ENCODE measurements at regions not wholly inside any gene's neighbourhood (a gene's known extent, or its start where the extent isn't known, plus 50 kb on each side); places are given as distances from the start of the nearest gene placed in this dataset.

DNA sequence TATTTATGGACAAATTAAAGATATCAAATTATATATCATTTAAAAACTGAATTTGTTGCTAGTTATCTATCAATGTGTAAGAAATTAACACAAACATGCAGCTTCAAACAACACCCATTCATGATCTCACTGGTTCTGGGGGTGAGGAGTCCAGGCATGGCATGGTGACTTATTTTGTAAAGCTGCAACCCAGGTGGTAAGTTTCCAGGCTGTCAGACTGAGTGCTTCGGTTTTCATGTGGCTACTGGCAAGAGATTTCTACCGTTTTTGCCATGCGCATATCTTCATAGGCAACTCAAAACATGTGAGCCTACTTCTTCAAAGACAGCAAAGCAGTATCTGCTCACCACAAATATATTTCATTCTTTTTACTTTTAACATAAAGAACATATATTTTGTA lies 364.3 kb upstream of the BCHE start:
- Mint-ChIP-seq H3K4me1 (no peaks in the 10 kb centered on the region), H3K9me3 (peaks cover 2 to 26% (median 8%) of the 10 kb centered on the region in 6 donors), H3K27ac (no peak overlapping the region), H3K4me3 (no peak overlapping the region), H3K36me3 (no peaks in the 10 kb centered on the region), H3K27me3 (ENCODE audit: low read depth in 3 of 3) (peaks cover 0 to 3% (median 0%) of the 10 kb centered on the region in 3 donors)
- no peak for DNase-seq

DNA sequence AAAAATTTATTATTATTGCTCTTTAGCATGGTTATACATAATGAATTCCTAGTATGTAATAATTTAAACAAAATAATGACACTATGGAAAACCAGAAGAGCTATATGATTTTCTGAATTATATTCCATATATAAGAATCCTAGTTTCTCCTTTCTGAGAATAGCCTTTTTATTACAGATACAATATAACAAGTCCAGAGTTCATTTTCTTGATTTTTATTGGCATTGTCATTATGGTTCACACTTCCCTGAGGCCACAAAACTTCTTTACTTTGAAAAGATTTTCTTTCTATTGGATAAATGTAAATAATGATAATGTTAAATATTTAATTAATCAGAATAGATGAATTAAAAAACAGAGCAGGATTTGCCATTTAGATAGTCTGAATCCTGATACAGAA lies 362.3 kb upstream of the BCHE start:
- Mint-ChIP-seq H3K4me1 (no peaks in the 10 kb centered on the region), H3K27ac (no peak overlapping the region), H3K36me3 (no peaks in the 10 kb centered on the region), H3K27me3 (ENCODE audit: low read depth in 3 of 3) (peaks cover 0 to 3% (median 0%) of the 10 kb centered on the region in 3 donors), H3K9me3 (peaks cover 3 to 28% (median 13%) of the 10 kb centered on the region in 6 donors), H3K4me3 (no peak overlapping the region)
- DNase-seq, result no peak

DNA sequence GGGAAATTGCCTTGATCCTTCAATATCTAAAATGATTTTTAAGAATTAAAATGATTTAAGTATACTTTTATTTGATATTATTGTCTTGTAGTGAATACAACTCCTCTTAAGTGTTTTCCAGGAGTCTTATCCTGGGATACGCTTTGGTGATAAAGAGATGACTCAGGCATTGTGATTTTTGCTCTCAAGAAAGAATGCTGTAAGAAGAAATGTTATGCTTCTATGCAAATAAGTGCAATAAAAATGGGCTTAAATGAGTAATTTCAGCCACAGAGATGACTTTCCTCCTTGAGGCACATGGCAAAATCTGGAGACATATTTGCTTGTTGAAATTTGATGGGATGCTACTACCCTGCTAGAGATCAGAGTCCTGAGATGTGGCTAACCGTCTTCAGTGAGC lies 358.6 kb upstream of the BCHE start:
- Mint-ChIP-seq H3K9me3 (peaks cover 5 to 38% (median 22%) of the 10 kb centered on the region in 6 donors), H3K27me3 (ENCODE audit: low read depth in 3 of 3) (no peaks in the 10 kb centered on the region), H3K36me3 (no peaks in the 10 kb centered on the region), H3K4me3 (no peak overlapping the region), H3K27ac (no peak overlapping the region), H3K4me1 (no peaks in the 10 kb centered on the region)
- DNase-seq, result no peak

DNA sequence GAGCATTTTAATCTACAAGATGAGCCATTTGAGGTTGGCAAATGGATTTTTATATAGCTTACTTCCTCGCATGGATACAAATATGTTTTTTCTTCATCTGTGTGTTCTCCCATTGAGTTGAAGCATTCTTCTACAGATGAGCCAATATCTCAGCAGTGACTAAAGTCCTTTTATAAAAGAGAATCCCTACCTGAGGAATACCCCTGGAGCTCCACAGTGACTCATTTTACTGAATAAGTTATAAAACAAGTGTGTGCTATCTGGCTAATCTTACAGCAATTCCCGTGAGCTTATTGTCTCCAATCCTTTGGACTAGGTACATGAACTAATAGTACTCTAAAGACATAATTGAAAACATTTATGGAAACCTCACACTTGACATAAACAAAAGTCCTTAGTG lies 354.2 kb upstream of the BCHE start:
- Mint-ChIP-seq H3K27me3 (ENCODE audit: low read depth in 3 of 3) (no peaks in the 10 kb centered on the region), H3K4me1 (no peaks in the 10 kb centered on the region), H3K4me3 (no peak overlapping the region), H3K36me3 (no peaks in the 10 kb centered on the region), H3K27ac (no peak overlapping the region), H3K9me3 (peaks cover 12 to 60% (median 38%) of the 10 kb centered on the region in 6 donors)
- DNase-seq, result no peak

DNA sequence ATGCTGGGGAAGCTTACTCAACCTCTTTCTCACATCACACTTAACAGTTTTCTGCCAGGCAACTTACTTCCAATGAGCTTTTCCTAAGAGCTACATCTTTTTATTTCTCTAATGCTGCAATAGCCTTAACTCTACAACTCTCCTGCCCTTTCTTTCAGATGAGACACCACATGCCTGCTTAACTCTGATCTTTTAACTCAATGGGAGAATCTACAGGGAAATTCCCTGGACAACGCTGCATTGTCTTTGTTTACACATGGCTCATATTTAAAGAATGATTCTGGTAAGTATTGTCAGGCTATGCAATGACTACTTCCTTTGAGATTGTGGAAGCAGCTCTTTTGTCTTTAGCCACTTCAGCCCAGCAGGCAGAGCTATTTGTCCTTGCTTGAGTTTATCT lies 353.1 kb upstream of the BCHE start:
- Mint-ChIP-seq H3K4me3 (no peak overlapping the region), H3K9me3 (peaks cover 12 to 69% (median 39%) of the 10 kb centered on the region in 6 donors), H3K27ac (no peak overlapping the region), H3K4me1 (no peaks in the 10 kb centered on the region), H3K36me3 (no peaks in the 10 kb centered on the region), H3K27me3 (ENCODE audit: low read depth in 3 of 3) (peaks cover 0 to 1% (median 0%) of the 10 kb centered on the region in 3 donors)
- DNase-seq, result no peak

DNA sequence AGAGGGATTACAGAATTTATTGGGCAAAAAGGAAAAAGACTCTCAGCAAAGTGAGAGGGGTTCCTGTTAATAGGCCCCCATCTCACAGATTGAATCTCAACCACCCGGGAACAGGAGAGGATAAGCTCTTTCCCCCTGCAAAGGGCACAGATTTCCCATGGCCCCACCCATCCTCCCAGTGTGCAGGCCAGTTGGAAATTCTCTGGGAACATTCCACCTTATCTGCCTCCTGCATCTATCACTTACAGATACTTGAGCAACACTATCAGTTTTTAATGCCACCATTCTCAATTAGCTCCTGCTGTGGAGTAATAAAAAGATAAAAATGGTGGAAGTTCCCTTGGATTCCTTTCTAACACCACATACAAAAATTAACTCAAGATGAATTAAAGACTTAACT lies 350.0 kb upstream of the BCHE start:
- H3K4me3 Mint-ChIP-seq, result no peak overlapping the region
- no peak overlapping the region for H3K27ac Mint-ChIP-seq
- no peaks in the 10 kb centered on the region for H3K36me3 Mint-ChIP-seq
- peaks cover 7 to 62% (median 40%) of the 10 kb centered on the region in 6 donors for H3K9me3 Mint-ChIP-seq
- H3K27me3 Mint-ChIP-seq (ENCODE audit: low read depth in 3 of 3), result peaks cover 0 to 1% (median 0%) of the 10 kb centered on the region in 3 donors
- no peak for DNase-seq
- H3K4me1 Mint-ChIP-seq, result no peaks in the 10 kb centered on the region

DNA sequence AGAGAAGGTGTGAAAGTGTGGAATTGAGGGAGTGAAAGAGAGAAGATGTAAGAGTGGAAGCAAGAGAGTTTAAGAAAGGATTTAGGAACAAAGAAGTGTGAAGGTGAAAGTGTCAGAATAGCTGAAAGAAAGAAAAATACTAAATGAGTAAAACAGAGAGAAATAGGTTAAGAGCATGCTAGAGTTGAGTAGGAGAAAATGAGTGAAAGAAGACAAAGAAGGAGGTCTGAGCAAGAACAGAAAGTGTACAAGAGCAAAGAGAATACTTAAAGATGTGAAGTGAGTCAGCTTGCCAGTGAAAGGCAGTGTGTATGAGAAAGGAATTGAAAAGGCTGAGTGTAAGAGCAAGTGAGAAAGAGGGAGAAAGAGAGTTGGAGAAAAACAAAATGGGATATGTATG lies 348.8 kb upstream of the BCHE start:
- H3K27me3 Mint-ChIP-seq (ENCODE audit: low read depth in 3 of 3), result peaks cover 0 to 1% (median 0%) of the 10 kb centered on the region in 3 donors

DNA sequence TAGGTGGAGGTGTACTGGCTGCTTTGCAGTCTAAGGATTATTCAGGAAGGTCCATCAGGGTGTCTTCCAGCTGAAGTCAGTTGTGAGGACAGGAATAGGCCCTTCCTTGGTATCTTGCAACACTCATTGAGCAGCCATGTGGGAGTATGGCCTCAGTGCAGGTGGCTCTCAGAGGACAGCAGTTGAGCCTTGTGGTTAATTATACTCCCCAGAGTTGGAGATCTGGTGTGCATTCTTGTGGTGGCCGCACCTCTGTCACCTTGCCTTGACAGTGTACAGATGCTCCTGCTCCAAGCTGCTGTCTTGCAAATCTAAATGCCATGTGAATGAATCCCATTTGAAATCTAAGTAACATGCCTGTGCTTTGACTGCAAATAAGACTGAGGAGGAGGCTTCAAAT lies 339.9 kb upstream of the BCHE start:
- no peak for DNase-seq
- H3K27me3 Mint-ChIP-seq (ENCODE audit: low read depth in 3 of 3), result peaks cover 0 to 3% (median 0%) of the 10 kb centered on the region in 3 donors
- peaks cover 10 to 53% (median 20%) of the 10 kb centered on the region in 6 donors for H3K9me3 Mint-ChIP-seq
- no peak overlapping the region for H3K4me3 Mint-ChIP-seq
- no peak overlapping the region for H3K27ac Mint-ChIP-seq
- peaks cover 0 to 3% (median 0%) of the 10 kb centered on the region in 3 donors for H3K36me3 Mint-ChIP-seq
- H3K4me1 Mint-ChIP-seq, result no peaks in the 10 kb centered on the region

More for the DNA sequence above, 348.8 kb upstream of the BCHE start:
- no peak overlapping the region for H3K4me3 Mint-ChIP-seq
- H3K9me3 Mint-ChIP-seq, result peaks cover 7 to 63% (median 39%) of the 10 kb centered on the region in 6 donors
- H3K36me3 Mint-ChIP-seq, result no peaks in the 10 kb centered on the region
- DNase-seq, result no peak
- H3K27ac Mint-ChIP-seq, result no peak overlapping the region
- no peaks in the 10 kb centered on the region for H3K4me1 Mint-ChIP-seq

DNA sequence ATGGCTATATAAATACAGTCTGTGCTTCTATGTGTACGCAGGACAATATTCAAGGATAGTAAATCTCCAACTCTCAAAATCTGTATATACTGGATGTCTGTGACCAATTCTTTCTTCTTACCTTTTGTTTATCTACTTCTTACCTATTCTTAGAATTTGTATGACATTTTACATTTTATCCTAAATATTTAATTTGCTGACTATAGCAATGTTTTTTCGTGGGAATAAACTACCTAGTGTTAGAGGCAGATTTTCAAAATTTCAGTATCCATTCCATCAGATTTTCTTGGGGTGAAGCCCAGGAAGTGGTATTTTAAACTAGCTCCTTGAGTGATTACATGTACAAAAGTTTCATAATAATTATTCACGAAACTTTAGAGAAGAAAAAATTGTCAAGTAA lies 334.5 kb upstream of the BCHE start:
- Mint-ChIP-seq H3K27ac (no peak overlapping the region), H3K27me3 (ENCODE audit: low read depth in 3 of 3) (peaks cover 0 to 3% (median 0%) of the 10 kb centered on the region in 3 donors), H3K4me1 (no peaks in the 10 kb centered on the region), H3K36me3 (peaks cover 0 to 1% (median 0%) of the 10 kb centered on the region in 3 donors), H3K9me3 (peaks cover 10 to 53% (median 23%) of the 10 kb centered on the region in 6 donors), H3K4me3 (no peak overlapping the region)
- DNase-seq, result no peak

DNA sequence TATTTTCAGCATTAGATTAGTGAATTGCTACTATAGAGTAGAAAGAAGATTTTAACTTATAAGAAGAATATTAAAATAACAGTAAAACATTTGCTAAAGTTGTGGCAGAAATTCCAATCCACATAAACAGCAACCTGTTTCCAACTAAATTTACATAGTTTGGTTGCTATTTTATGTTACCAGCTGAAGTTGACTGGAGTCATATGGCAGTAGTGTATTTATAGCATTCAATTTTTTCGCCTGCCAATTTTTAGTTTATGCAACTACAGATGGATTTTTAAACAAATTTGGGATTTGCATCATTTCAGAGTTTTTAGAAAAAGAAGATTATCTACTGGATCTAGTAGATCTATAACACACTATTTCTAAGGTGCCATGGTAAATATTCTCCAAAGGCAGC lies 332.5 kb upstream of the BCHE start:
- no peaks in the 10 kb centered on the region for H3K36me3 Mint-ChIP-seq
- H3K9me3 Mint-ChIP-seq, result peaks cover 9 to 58% (median 26%) of the 10 kb centered on the region in 6 donors
- H3K27ac Mint-ChIP-seq, result no peak overlapping the region
- DNase-seq, result no peak
- H3K4me3 Mint-ChIP-seq, result no peak overlapping the region
- peaks cover 0 to 1% (median 0%) of the 10 kb centered on the region in 3 donors for H3K27me3 Mint-ChIP-seq (ENCODE audit: low read depth in 3 of 3)
- no peaks in the 10 kb centered on the region for H3K4me1 Mint-ChIP-seq

DNA sequence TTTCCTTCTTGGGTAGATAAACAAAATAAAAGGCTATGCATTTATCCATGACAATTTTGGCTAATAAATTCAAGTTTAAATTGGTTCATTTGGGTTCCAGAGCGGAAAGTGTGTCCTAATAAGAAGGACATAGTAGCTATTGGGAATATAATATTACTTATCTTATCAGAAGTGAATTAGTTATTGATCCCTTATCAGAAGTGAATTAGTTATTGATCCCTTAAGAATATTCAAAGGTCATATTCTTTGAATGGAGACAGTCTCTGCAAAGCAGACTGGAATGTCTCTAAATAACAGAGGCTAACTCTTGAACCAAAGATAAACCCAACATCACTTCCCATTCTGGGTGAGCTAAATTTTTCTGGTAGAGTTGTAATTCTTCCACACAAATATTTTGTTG lies 290.7 kb upstream of the BCHE start:
- Mint-ChIP-seq H3K27ac (no peak overlapping the region), H3K36me3 (no peaks in the 10 kb centered on the region), H3K4me1 (no peaks in the 10 kb centered on the region), H3K27me3 (ENCODE audit: low read depth in 3 of 3) (peaks cover 0 to 3% (median 2%) of the 10 kb centered on the region in 3 donors), H3K9me3 (peaks cover 19 to 59% (median 27%) of the 10 kb centered on the region in 6 donors), H3K4me3 (no peak overlapping the region)
- no peak for DNase-seq

DNA sequence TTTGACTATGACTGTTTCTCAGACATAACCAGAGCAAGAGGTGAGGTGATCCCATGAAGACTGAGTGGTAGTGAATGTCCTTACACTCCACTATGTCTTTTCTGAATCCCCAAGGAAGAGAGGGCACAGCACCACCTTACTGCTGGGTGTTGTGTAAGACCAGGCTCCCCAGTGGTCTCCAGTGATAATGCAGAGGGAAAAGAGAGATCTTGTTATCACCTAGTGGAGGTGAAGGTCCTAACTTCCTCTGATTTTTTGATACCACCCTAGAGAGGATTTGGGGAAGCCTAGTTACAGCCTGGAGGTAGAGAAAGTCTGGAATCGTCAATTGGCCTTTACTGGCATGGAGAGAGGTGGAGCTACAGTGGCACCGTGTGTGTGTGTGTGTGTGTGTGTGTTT lies 288.0 kb upstream of the BCHE start:
- no peak overlapping the region for H3K4me3 Mint-ChIP-seq
- peaks cover 13 to 46% (median 19%) of the 10 kb centered on the region in 6 donors for H3K9me3 Mint-ChIP-seq
- H3K36me3 Mint-ChIP-seq, result no peaks in the 10 kb centered on the region

DNA sequence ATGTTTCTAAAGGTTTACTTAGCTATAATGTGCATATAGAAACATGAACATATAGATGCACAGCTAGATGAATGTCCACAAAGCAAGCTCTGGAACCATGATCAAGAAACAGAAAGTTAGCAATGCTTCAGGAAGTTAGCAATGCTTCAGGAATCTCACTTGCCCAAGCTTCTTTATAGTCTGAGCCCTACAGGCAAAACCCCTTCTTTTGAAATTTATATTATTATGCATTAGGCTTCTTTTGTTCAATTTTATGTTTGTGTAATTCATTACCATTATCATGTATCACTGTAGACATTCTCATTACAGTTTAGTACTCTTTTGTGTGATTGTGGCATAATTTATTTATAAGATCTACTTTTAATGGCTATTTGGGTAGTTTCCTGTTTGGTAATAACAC lies 286.4 kb upstream of the BCHE start:
- no peak overlapping the region for H3K27ac Mint-ChIP-seq
- no peak overlapping the region for H3K4me3 Mint-ChIP-seq
- H3K27me3 Mint-ChIP-seq (ENCODE audit: low read depth in 3 of 3), result peaks cover 0 to 3% (median 3%) of the 10 kb centered on the region in 3 donors
- no peak for DNase-seq
- no peaks in the 10 kb centered on the region for H3K36me3 Mint-ChIP-seq
- no peaks in the 10 kb centered on the region for H3K4me1 Mint-ChIP-seq
- peaks cover 9 to 38% (median 23%) of the 10 kb centered on the region in 6 donors for H3K9me3 Mint-ChIP-seq

More for the DNA sequence above, 288.0 kb upstream of the BCHE start:
- DNase-seq, result no peak
- Mint-ChIP-seq H3K27ac (no peak overlapping the region), H3K4me1 (no peaks in the 10 kb centered on the region), H3K27me3 (ENCODE audit: low read depth in 3 of 3) (peaks cover 0 to 4% (median 2%) of the 10 kb centered on the region in 3 donors)

DNA sequence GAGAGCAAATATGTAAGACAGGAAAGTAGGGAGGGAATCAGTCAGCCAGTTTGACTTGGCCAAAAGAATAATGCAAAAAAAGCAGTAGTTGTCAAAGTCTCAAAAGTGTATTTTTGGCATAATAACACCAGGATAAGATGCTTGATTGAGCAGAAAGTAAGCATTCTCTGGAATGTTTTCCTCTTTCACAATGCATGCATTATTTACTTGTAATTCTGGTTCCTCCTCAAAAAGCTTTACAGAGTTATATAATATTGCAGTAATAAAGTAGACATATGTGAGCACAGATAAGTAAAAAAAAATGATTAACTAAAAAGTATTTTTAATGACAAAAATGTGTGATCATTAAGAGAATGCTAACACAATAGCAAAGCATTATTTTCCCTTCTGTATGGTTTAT lies 285.9 kb upstream of the BCHE start:
- Mint-ChIP-seq H3K4me3 (no peak overlapping the region), H3K4me1 (no peaks in the 10 kb centered on the region), H3K27ac (no peak overlapping the region), H3K9me3 (peaks cover 5 to 41% (median 24%) of the 10 kb centered on the region in 6 donors), H3K36me3 (no peaks in the 10 kb centered on the region), H3K27me3 (ENCODE audit: low read depth in 3 of 3) (peaks cover 0 to 3% (median 3%) of the 10 kb centered on the region in 3 donors)
- no peak for DNase-seq

DNA sequence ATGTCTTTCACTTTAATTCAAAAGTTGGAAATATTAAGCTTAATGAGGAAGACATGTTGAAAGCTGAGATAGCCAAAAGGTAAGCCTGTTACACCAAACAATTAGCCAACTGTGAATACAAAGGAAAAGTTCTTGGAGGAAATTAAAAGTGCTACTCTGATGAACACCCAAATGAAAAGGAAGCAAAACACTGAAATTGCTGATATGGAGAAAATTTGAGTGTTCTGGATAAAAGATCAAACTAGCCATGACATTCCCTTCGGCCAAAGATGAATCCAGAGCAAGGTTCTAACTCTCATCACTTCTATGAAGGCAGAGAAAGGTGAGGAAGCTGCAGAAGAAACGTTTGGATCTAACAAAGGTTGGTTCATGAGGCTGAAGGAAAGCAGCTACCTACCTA lies 280.8 kb upstream of the BCHE start:
- no peak for DNase-seq
- Mint-ChIP-seq H3K4me1 (no peaks in the 10 kb centered on the region), H3K36me3 (no peaks in the 10 kb centered on the region), H3K27ac (no peak overlapping the region), H3K4me3 (no peak overlapping the region), H3K9me3 (peaks cover 1 to 37% (median 13%) of the 10 kb centered on the region in 6 donors), H3K27me3 (ENCODE audit: low read depth in 3 of 3) (peaks cover 0 to 4% (median 1%) of the 10 kb centered on the region in 3 donors)
